IMR-90 (cell line): ENCODE measurements at regions not wholly inside any gene's neighbourhood (a gene's known extent, or its start where the extent isn't known, plus 50 kb on each side); places are given as distances from the start of the nearest gene placed in this dataset.

Source experiments
- ATAC-seq: fragments of 200-7000 bp; cut with Tn5 transposase; 2 replicates; pipeline ENCODE4 v1.9.1; 2020; ENCODE audit warnings: low read depth, mild to moderate bottlenecking, moderate library complexity
- BruUV-seq: library from RNA; stranded (reverse); fragments of 400-500 nt; replicated peaks from 2 replicates; lab custom pipeline; 2021; lab: Mats Ljungman, UMichigan
- CTCF ChIA-PET: fragments of 300-600 bp; formaldehyde crosslinking; extraction: SDS; loops from one replicate; lab custom pipeline; 2021; ENCODE audit warnings: antibody characterized with exemption; lab: Yijun Ruan, JAX
- POLR2A ChIA-PET: fragments of 300-600 bp; sonication (Branson Sonifier 250); formaldehyde crosslinking; loops from one replicate; lab custom pipeline; 2022; ENCODE audit warnings: antibody characterized with exemption; ENCODE audit not compliant: unreplicated experiment; lab: Charles Lee
- DNase-seq: peaks from one replicate; pipeline ENCODE4 v3.0.0; 2013
- H2AFZ ChIP-seq: replicated peaks from 2 replicates; pipeline ENCODE3; 2013; ENCODE audit warnings: low read length, mild to moderate bottlenecking; ENCODE audit not compliant: poor library complexity
- H2AK5ac ChIP-seq: 2 replicates; pipeline ENCODE4 v1.6.1; 2013; ENCODE audit warnings: low read depth, low read length, inconsistent platforms
- H2AK9ac ChIP-seq: replicated peaks from 2 replicates; pipeline ENCODE3; 2013; ENCODE audit warnings: mild to moderate bottlenecking, low read depth, low read length, moderate library complexity; ENCODE audit not compliant: poor library complexity
- H2BK120ac ChIP-seq: 2 replicates; pipeline ENCODE4 v1.6.1; 2013; ENCODE audit warnings: low read depth, low read length, inconsistent platforms
- H2BK15ac ChIP-seq: 3 replicates; pipeline ENCODE4 v1.6.1; 2013; ENCODE audit warnings: low read depth, low read length, inconsistent platforms
- H2BK20ac ChIP-seq: 2 replicates; pipeline ENCODE4 v1.6.1; 2013; ENCODE audit warnings: low read depth, mild to moderate bottlenecking, inconsistent platforms, low read length, moderate library complexity
- H2BK5ac ChIP-seq: 2 replicates; pipeline ENCODE4 v1.6.1; 2013; ENCODE audit warnings: mild to moderate bottlenecking, low read depth, low read length, inconsistent platforms; ENCODE audit not compliant: poor library complexity, severe bottlenecking
- H3K14ac ChIP-seq: replicated peaks from 2 replicates; pipeline ENCODE4 v1.6.1; 2013; ENCODE audit warnings: low read depth, low read length, inconsistent platforms
- H3K18ac ChIP-seq: 2 replicates; pipeline ENCODE4 v1.6.1; 2013; ENCODE audit warnings: low read depth, low read length, control low read depth
- H3K23ac ChIP-seq: 2 replicates; pipeline ENCODE4 v1.6.1; 2013; ENCODE audit warnings: low read depth, low read length, inconsistent platforms
- H3K27ac ChIP-seq: 2 replicates; pipeline ENCODE4 v1.5.1; 2013; ENCODE audit warnings: mild to moderate bottlenecking, control low read depth, low read length; ENCODE audit not compliant: insufficient read depth
- H3K27me3 ChIP-seq: 2 replicates; pipeline ENCODE4 v1.6.1; 2013; ENCODE audit warnings: low read length; ENCODE audit not compliant: control insufficient read depth, insufficient read depth
- H3K36me3 ChIP-seq: 2 replicates; pipeline ENCODE4 v1.6.1; 2013; ENCODE audit warnings: low read length, mixed read lengths; ENCODE audit not compliant: control insufficient read depth, insufficient read depth
- H3K4ac ChIP-seq: 2 replicates; pipeline ENCODE4 v1.6.1; 2013; ENCODE audit warnings: low read depth, low read length, inconsistent platforms
- H3K4me1 ChIP-seq: 2 replicates; pipeline ENCODE4 v1.6.1; 2013; ENCODE audit warnings: low read length, mixed read lengths; ENCODE audit not compliant: control insufficient read depth, insufficient read depth
- H3K4me2 ChIP-seq: 2 replicates; pipeline ENCODE4 v1.6.1; 2013; ENCODE audit warnings: low read depth, mild to moderate bottlenecking, control low read depth, low read length, moderate library complexity
- H3K4me3 ChIP-seq: 2 replicates; pipeline ENCODE4 v1.5.1; 2013; ENCODE audit warnings: low read depth, mild to moderate bottlenecking, control low read depth, low read length, moderate library complexity; ENCODE audit not compliant: insufficient read depth
- H3K56ac ChIP-seq: 2 replicates; pipeline ENCODE4 v1.6.1; 2013; ENCODE audit warnings: low read length, inconsistent platforms; ENCODE audit not compliant: insufficient read depth; ENCODE audit errors: extremely low read depth
- H3K79me1 ChIP-seq, 2 experiments: 2 replicates each; pipeline ENCODE4 v1.6.1; 2013; ENCODE audit warnings: low read length in 2 of 2, inconsistent platforms in 1 of 2, low read depth in 1 of 2
- H3K9ac ChIP-seq: 2 replicates; pipeline ENCODE4 v1.6.1; 2013; ENCODE audit warnings: low read depth, low read length, control low read depth
- H3K9me1 ChIP-seq: 2 replicates; pipeline ENCODE4 v1.6.1; 2013; ENCODE audit warnings: low read length, inconsistent platforms; ENCODE audit not compliant: insufficient read depth
- H3K9me3 ChIP-seq: 2 replicates; pipeline ENCODE4 v1.6.1; 2013; ENCODE audit warnings: low read length; ENCODE audit not compliant: control insufficient read depth, insufficient read depth
- H4K20me1 ChIP-seq: 2 replicates; pipeline ENCODE4 v1.6.1; 2013; ENCODE audit warnings: low read length, inconsistent platforms; ENCODE audit not compliant: insufficient read depth
- H4K5ac ChIP-seq: 2 replicates; pipeline ENCODE4 v1.6.1; 2013; ENCODE audit warnings: mild to moderate bottlenecking, low read depth, low read length, control low read depth
- H4K8ac ChIP-seq, 2 experiments: 2 replicates each; pipeline ENCODE4 v1.6.1; 2013; ENCODE audit warnings: low read depth in 2 of 2, low read length in 2 of 2, control low read depth in 1 of 2, inconsistent platforms in 1 of 2
- H4K91ac ChIP-seq: 2 replicates; pipeline ENCODE4 v1.6.1; 2013; ENCODE audit warnings: low read depth, low read length, inconsistent platforms; ENCODE audit not compliant: insufficient read depth
- CEBPB ChIP-seq: IDR thresholded peaks from 2 replicates; pipeline ENCODE4 v1.6.1; 2012; ENCODE audit warnings: low read depth, low read length, improper control_type of control experiment
- MXI1 ChIP-seq: IDR thresholded peaks from 2 replicates; pipeline ENCODE4 v1.6.1; 2012; ENCODE audit warnings: low read depth, mild to moderate bottlenecking, low read length, moderate library complexity, borderline replicate concordance
- WGBS, 2 experiments: methylation state at CpG; one replicate each; pipeline versions ENCODE4 v1.1.5 to v1.1.7; 2013; ENCODE audit warnings: missing lambda C conversion rate in 2 of 2; ENCODE audit not compliant: insufficient read length in 1 of 2; ENCODE audit errors: extremely low coverage in 2 of 2; 5-methylcytosine and 5-hydroxymethylcytosine counted together
- dilution Hi-C: fragments of 300-500 bp; cut with HindIII; formaldehyde crosslinking; loops from one replicate; pipeline ENCODE4 v1.14.3; 2018; ENCODE audit warnings: low sequenced_read_pairs; ENCODE audit not compliant: unreplicated experiment
- in situ Hi-C: fragments of 300-500 bp; cut with MboI; formaldehyde crosslinking; loops from 3 replicates; pipeline ENCODE4 v1.14.3; 2019; ENCODE audit warnings: low sequenced_read_pairs, inconsistent platforms, mixed read lengths
- intact Hi-C: fragments of 100-400 bp; cut with micrococcal nuclease; formaldehyde crosslinking; loops from 2 replicates; pipeline ENCODE4 v1.10.0; 2022

GRCh38 chr2:118667964-118668363 is 179.5 kb downstream of the EN1 start:
- Histone ChIP-seq H2BK15ac (peak overlapping the region; percentile 6; the same call in 1 of the 3 replicates), H2BK20ac (peak overlapping the region; percentile 56), H2BK5ac (peak overlapping the region; percentile 74), H3K9ac (no peak overlapping the region), H4K5ac (no peak overlapping the region), H2AFZ (no peak overlapping the region), H4K20me1 (no peaks in the 10 kb centered on the region), H3K23ac (no peak overlapping the region), H3K36me3 (no peaks in the 10 kb centered on the region), H3K18ac (no peak overlapping the region), H4K91ac (peak overlapping the region; percentile 47), H3K4me3 (no peak overlapping the region), H3K56ac (no peak overlapping the region), H3K4ac (peak overlapping the region; percentile 82), H4K8ac (peak overlapping the region; percentile 6 to 37; a peak in 1 of 4 replicates), H2AK5ac (peak overlapping the region; percentile 11), H3K9me3 (no peaks in the 10 kb centered on the region), H3K4me2 (no peak overlapping the region), H2AK9ac (peak overlapping the region; percentile 2), H3K9me1 (peaks cover 3% of the 10 kb centered on the region; the same call in 1 of the 2 replicates), H3K27ac (no peak overlapping the region; the same call in 1 of the 2 replicates), H2BK120ac (peak overlapping the region; percentile 85; the same call in 1 of the 2 replicates), H3K79me1 (no peaks in the 10 kb centered on the region), H3K27me3 (no peaks in the 10 kb centered on the region), H3K14ac (0 out of 2 replicates have a peak overlapping the region, but pooled peaks have one; percentile 13), H3K4me1 (peaks cover 7% of the 10 kb centered on the region)
- dilution Hi-C loops: no loop called here
- no CpG with 5 or more reads among the region's 6 CpGs for WGBS, 2 experiments
- in situ Hi-C loops: no loop called here
- CTCF ChIA-PET: no interaction called here
- TF ChIP-seq CEBPB: 0 out of 2 replicates have a peak, but pooled peaks have one; percentile 11
- TF ChIP-seq MXI1: no peak
- POLR2A ChIA-PET: no interaction called here
- peak; percentile 25 for ATAC-seq
- DNase-seq: peak; percentile 79
- BruUV-seq: no TSS peak
- intact Hi-C loops: loop anchor here (5.0 kb wide), 1 partner anchor 189 kb away; no protein-coding TSS in a partner anchor
